ENCODE measurements at regions not wholly inside any gene's neighbourhood (a gene's known extent, or its start where the extent isn't known, plus 50 kb on each side); places are given as distances from the start of the nearest gene placed in this dataset.

DNA sequence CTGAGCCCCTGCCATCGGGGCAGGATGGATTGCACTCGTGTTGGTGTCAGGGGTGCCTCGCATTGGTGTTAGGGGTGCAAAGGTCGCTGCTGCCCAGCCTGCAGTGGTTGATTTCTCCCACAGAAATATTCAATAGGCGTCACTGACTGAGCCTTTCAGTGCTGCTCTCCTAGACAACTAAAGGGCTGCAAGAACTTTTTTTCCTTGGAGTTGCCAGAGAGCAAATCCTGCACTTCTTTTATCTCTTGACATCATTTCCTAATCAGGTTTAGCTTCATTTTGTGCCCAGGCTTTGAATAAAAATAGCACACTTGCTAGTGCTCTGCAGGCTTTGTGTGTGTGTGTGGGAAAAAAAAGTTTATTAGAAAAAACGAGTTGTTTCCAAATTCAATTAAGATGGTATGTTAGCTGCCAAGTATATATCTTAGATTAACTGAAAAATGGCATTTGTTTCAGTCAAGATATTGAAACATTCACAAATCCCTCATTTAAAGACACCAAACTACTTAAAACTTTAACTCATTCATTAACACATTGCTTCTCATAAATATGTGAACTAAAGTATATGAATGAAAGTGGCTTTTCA, 125.6 kb downstream of the SOCS6 start:
- H3K4me3 ChIP-seq: no peak overlapping the region
- peaks cover 11% of the 10 kb centered on the region for H3K4me1 ChIP-seq
- no peak overlapping the region for H3K27ac ChIP-seq
- no peaks in the 10 kb centered on the region for H3K27me3 ChIP-seq
- ATAC-seq (no peak), DNase-seq (no peak)
- no peaks in the 10 kb centered on the region for H3K36me3 ChIP-seq (replicated peaks in 1 of 2; ENCODE audit: insufficient read depth in 1 of 2, low read depth in 2 of 2)
- TF ChIP-seq, protein P1, sequence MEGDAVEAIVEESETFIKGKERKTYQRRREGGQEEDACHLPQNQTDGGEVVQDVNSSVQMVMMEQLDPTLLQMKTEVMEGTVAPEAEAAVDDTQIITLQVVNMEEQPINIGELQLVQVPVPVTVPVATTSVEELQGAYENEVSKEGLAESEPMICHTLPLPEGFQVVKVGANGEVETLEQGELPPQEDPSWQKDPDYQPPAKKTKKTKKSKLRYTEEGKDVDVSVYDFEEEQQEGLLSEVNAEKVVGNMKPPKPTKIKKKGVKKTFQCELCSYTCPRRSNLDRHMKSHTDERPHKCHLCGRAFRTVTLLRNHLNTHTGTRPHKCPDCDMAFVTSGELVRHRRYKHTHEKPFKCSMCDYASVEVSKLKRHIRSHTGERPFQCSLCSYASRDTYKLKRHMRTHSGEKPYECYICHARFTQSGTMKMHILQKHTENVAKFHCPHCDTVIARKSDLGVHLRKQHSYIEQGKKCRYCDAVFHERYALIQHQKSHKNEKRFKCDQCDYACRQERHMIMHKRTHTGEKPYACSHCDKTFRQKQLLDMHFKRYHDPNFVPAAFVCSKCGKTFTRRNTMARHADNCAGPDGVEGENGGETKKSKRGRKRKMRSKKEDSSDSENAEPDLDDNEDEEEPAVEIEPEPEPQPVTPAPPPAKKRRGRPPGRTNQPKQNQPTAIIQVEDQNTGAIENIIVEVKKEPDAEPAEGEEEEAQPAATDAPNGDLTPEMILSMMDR (IDR thresholded peaks at IDR 0.05): no peak
- TF ChIP-seq POLR2A (IDR thresholded peaks at IDR 0.05): no peak
- intact Hi-C loops (cut with DNase I): no loop called here
- H3K9me3 ChIP-seq: no peaks in the 10 kb centered on the region
- 48 to 59% methylated on average over 6 of the region's 6 CpGs for WGBS, 2 donors

DNA sequence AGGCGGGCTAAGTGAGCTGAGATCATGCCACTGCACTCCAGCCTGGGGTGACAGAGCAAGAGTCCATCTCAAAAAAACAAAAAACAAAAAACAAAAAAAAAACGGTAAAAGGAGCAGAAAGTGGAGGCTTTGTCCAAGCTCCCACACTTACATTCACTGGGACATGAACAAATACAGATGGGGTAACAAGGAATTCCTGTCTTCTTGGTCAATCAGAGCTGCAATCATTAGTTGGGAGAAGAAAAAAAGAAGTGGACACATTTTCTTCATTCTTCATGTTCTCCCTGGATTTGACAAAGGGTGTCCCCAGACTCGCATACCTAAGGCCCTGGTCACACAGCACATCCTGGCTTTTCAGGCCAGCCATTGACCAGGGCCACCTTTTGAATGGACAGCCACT, 124.6 kb downstream of the SOCS6 start:
- Histone ChIP-seq H3K27me3 (no peaks in the 10 kb centered on the region), H3K27ac (no peak overlapping the region), H3K4me3 (no peak overlapping the region), H3K4me1 (peaks cover 11% of the 10 kb centered on the region), H3K9me3 (no peaks in the 10 kb centered on the region), H3K36me3 (replicated peaks in 1 of 2; ENCODE audit: insufficient read depth in 1 of 2, low read depth in 2 of 2) (no peaks in the 10 kb centered on the region)
- intact Hi-C loops (cut with DNase I): no loop called here
- 71 to 90% methylated on average over 3 of the region's 3 CpGs for WGBS, 2 donors
- DNase-seq: no peak
- no peak for ATAC-seq
- no peak for TF ChIP-seq POLR2A (IDR thresholded peaks at IDR 0.05)
- TF ChIP-seq, protein P1 (IDR thresholded peaks at IDR 0.05): no peak

DNA sequence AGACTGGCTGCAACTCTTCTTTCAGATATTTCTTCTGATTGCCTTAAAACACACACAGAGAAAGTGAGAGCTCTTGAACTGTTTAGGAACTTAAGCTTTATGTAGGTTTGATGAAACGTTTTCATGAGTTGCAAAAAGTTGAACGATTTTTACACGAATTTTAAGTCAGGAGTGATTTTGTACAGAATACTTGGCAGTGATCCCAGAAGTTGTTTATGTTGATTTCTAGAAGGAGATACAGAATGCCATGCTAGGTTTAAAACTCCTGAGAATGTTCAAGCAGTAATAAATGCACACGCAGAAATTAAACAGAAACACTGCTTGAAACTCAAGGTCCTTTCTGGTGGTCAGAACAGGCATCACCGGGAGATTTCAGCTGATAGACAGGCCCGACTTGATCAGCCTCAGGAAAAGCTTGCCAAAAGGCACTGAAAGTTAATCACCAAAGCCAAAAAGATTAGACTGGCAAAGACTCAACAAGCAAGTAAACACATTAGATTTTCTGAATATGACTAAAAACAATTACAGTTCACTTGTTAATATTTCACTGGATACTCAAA, 123.1 kb downstream of the SOCS6 start:
- TF ChIP-seq, protein P1 (IDR thresholded peaks at IDR 0.05): peak in 1 of 7 experiments; percentile 58
- no peak for TF ChIP-seq POLR2A (IDR thresholded peaks at IDR 0.05)
- WGBS, 2 donors: 13 to 16% methylated on average over 6 of the region's 6 CpGs
- H3K9me3 ChIP-seq: no peaks in the 10 kb centered on the region
- H3K27me3 ChIP-seq: no peaks in the 10 kb centered on the region
- intact Hi-C loops (cut with DNase I): no loop called here
- peak in 2 of 4 donors; percentile 33 to 69 for DNase-seq
- peak; percentile 48 for ATAC-seq
- H3K36me3 ChIP-seq (replicated peaks in 1 of 2; ENCODE audit: insufficient read depth in 1 of 2, low read depth in 2 of 2): no peaks in the 10 kb centered on the region
- peaks cover 11% of the 10 kb centered on the region for H3K4me1 ChIP-seq
- H3K4me3 ChIP-seq: no peak overlapping the region
- H3K27ac ChIP-seq: peak overlapping the region in 1 of 4 donors; percentile 10

DNA sequence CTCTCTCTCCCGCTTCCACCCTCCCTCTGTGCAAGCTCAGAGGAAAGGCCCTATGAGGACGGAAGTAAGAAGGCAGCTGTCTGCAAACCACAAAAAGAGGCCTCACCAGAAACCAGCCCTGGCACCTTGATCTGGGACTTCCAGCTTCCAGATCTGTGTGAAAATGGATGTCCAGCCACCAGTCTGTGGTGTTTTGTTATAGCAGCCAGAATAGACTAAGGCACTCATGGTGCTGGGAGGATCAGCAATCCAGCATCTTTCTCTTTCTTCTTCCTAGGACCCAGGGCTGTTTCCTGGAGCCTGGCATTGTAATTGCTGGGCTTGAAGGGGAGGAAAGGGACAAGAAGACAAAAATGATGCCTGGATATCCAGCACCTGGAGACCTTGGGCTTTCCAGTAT, 122.5 kb downstream of the SOCS6 start:
- ATAC-seq (no peak), DNase-seq (no peak)
- H3K4me3 ChIP-seq: no peak overlapping the region
- WGBS, 2 donors: 91 to 97% methylated on average over 2 of the region's 2 CpGs
- no peaks in the 10 kb centered on the region for H3K9me3 ChIP-seq
- H3K27ac ChIP-seq: no peak overlapping the region
- H3K27me3 ChIP-seq: no peaks in the 10 kb centered on the region
- no peak for TF ChIP-seq POLR2A (IDR thresholded peaks at IDR 0.05)
- TF ChIP-seq, protein P1 (IDR thresholded peaks at IDR 0.05): no peak
- peaks cover 11% of the 10 kb centered on the region for H3K4me1 ChIP-seq
- intact Hi-C loops (cut with DNase I): no loop called here
- H3K36me3 ChIP-seq (replicated peaks in 1 of 2; ENCODE audit: insufficient read depth in 1 of 2, low read depth in 2 of 2): no peaks in the 10 kb centered on the region

DNA sequence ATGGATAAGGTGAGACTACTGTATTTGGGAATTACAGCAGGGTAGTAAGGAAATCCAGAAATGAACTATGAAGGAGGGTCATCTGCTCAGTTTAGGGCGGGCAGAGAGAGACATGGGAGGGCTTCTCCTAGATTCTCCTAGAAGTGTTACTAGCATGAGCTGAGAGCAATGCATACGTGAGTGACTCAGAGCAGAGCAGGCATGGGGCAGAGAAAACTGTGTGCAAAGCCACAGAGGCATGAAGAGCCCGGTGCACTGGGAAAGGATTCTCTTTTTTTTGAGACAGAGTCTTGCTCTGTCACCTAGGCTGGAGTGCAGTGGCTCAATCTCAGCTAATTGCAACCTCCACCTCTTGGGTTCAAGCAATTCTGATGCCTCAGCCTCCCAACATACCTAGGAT, 116.2 kb downstream of the SOCS6 start:
- Histone ChIP-seq H3K27ac (no peak overlapping the region), H3K27me3 (no peaks in the 10 kb centered on the region), H3K4me3 (no peak overlapping the region), H3K4me1 (no peaks in the 10 kb centered on the region), H3K9me3 (no peaks in the 10 kb centered on the region), H3K36me3 (replicated peaks in 1 of 2; ENCODE audit: insufficient read depth in 1 of 2, low read depth in 2 of 2) (no peaks in the 10 kb centered on the region)
- DNase-seq (no peak), ATAC-seq (no peak)
- WGBS, 2 donors: 72 to 78% methylated on average over 3 of the region's 3 CpGs
- intact Hi-C loops (cut with DNase I): no loop called here
- TF ChIP-seq, protein P1 (IDR thresholded peaks at IDR 0.05): no peak
- TF ChIP-seq POLR2A (IDR thresholded peaks at IDR 0.05): no peak
